GM12878 (cell line): ENCODE measurements at regions not wholly inside any gene's neighbourhood (a gene's known extent, or its start where the extent isn't known, plus 50 kb on each side); places are given as distances from the start of the nearest gene placed in this dataset.

Source experiments
- ATAC-seq: fragments of 200-7000 bp; cut with Tn5 transposase; 3 replicates; pipeline ENCODE4 v1.9.1; 2020; ENCODE audit warnings: mild to moderate bottlenecking, moderate library complexity
- BruUV-seq: library from RNA; stranded (reverse); fragments of 400-500 nt; replicated peaks from 2 replicates; lab custom pipeline; 2021; lab: Mats Ljungman, UMichigan
- CTCF ChIA-PET: fragments of 300-600 bp; sonication (Branson Sonifier 250); formaldehyde crosslinking; extraction: SDS; loops from one replicate; lab custom pipeline; 2021; ENCODE audit warnings: inconsistent platforms; lab: Yijun Ruan, JAX
- POLR2A ChIA-PET: fragments of 350-600 bp; formaldehyde crosslinking; extraction: SDS; loops from one replicate; lab custom pipeline; 2021; ENCODE audit warnings: inconsistent platforms; lab: Charles Lee
- RAD21 ChIA-PET: fragments of 300-600 bp; sonication (Branson Sonifier 250); formaldehyde crosslinking; loops from one replicate; lab custom pipeline; 2023; ENCODE audit warnings: antibody characterized with exemption; ENCODE audit not compliant: unreplicated experiment; lab: Charles Lee
- SMC1A ChIA-PET: fragments of 300-600 bp; sonication (Branson Sonifier 250); formaldehyde crosslinking; loops from one replicate; lab custom pipeline; 2023; ENCODE audit not compliant: unreplicated experiment, uncharacterized antibody; lab: Charles Lee
- DNase-seq: peaks from one replicate; pipeline ENCODE4 v3.0.0-alpha.2; 2011; ENCODE audit warnings: low read depth, low spot score
- FAIRE-seq: peaks from 3 replicates; lab custom pipeline; 2011; peaks lifted over from hg19 to GRCh38; lab: Jason Lieb, UNC
- H2AFZ ChIP-seq: 2 replicates; pipeline ENCODE4 v1.6.0; 2011; ENCODE audit warnings: low read depth, low read length, control low read depth; ENCODE audit not compliant: control insufficient read depth
- H3K27ac ChIP-seq: 2 replicates; pipeline ENCODE4 v1.5.1; 2011; ENCODE audit warnings: control low read depth; ENCODE audit not compliant: control insufficient read depth, insufficient read depth
- H3K27me3 ChIP-seq, 2 experiments: replicated peaks in 1 of 2; 2 replicates each; pipeline versions ENCODE4 v1.6.0 to v1.6.1; 2011; ENCODE audit warnings: low read length in 1 of 2; ENCODE audit not compliant: control insufficient read depth in 2 of 2, insufficient read depth in 2 of 2
- H3K36me3 ChIP-seq, 2 experiments: 2 replicates each; pipeline ENCODE4 v1.5.1; 2011; ENCODE audit warnings: low read length in 1 of 2; ENCODE audit not compliant: control insufficient read depth in 2 of 2, insufficient read depth in 2 of 2
- H3K4me1 ChIP-seq: 2 replicates; pipeline ENCODE4 v1.6.1; 2011; ENCODE audit warnings: mild to moderate bottlenecking, low read length, moderate library complexity, mixed read lengths; ENCODE audit not compliant: control insufficient read depth, insufficient read depth
- H3K4me2 ChIP-seq: 2 replicates; pipeline ENCODE4 v1.6.0; 2011; ENCODE audit warnings: control low read depth; ENCODE audit not compliant: control insufficient read depth, insufficient read depth
- H3K4me3 ChIP-seq: fragments of 200-600 bp; sonication (generic); 2 replicates; pipeline ENCODE4 v1.5.1; 2016
- H3K79me2 ChIP-seq: 2 replicates; pipeline ENCODE4 v1.6.0; 2011; ENCODE audit warnings: low read length; ENCODE audit not compliant: control insufficient read depth, insufficient read depth
- H3K9ac ChIP-seq: 2 replicates; pipeline ENCODE4 v1.8.0; 2011; ENCODE audit warnings: low read length, control low read depth, mixed read lengths; ENCODE audit not compliant: control insufficient read depth, insufficient read depth
- H3K9me3 ChIP-seq: replicated peaks from 3 replicates; pipeline ENCODE4 v1.5.1; 2011; ENCODE audit warnings: mild to moderate bottlenecking, low read length; ENCODE audit not compliant: control insufficient read depth, insufficient read depth
- H4K20me1 ChIP-seq: 2 replicates; pipeline ENCODE4 v1.6.0; 2011; ENCODE audit not compliant: control insufficient read depth, insufficient read depth
- CEBPB ChIP-seq, 2 experiments: fragments of 150-350 bp in 1 of 2; IDR thresholded peaks; 2 replicates each; pipeline ENCODE4 v1.6.1; 2012 to 2014; ENCODE audit warnings: low read depth in 2 of 2, low read length in 2 of 2, borderline replicate concordance in 1 of 2, inconsistent platforms in 1 of 2
- IRF4 ChIP-seq: IDR thresholded peaks from 2 replicates; pipeline ENCODE4 v1.6.1; 2011; ENCODE audit warnings: low read depth, low read length
- NRF1 ChIP-seq: conservative IDR thresholded peaks from 2 replicates; pipeline ENCODE4 v1.6.1; 2011; ENCODE audit warnings: mild to moderate bottlenecking, low read depth, low read length, improper control_type of control experiment
- WGBS: methylation state at CpG from one replicate; pipeline ENCODE4 v1.1.6; 2016; ENCODE audit warnings: low lambda C conversion rate; ENCODE audit not compliant: insufficient replicate concordance, insufficient coverage; ENCODE audit errors: missing lambda C conversion rate; 5-methylcytosine and 5-hydroxymethylcytosine counted together
- in situ Hi-C: fragments of 300-500 bp; cut with MboI; formaldehyde crosslinking; loops from 9 replicates; pipeline ENCODE4 v1.14.3; 2018; ENCODE audit warnings: mixed read lengths
- intact Hi-C: fragments of 100-400 bp; cut with micrococcal nuclease; formaldehyde crosslinking; loops from one replicate; pipeline ENCODE4 v1.14.2; 2022; ENCODE audit not compliant: unreplicated experiment
- TF ChIP-seq, protein P1 (sequence below): IDR thresholded peaks from 2 replicates; pipeline ENCODE4 v1.6.1; 2012; ENCODE audit warnings: low read depth, low read length, improper control_type of control experiment
- TF ChIP-seq, protein P2 (sequence below): fragments of 450-650 bp; IDR thresholded peaks from 2 replicates; pipeline ENCODE4 v1.6.1; 2017; ENCODE audit warnings: mild to moderate bottlenecking

DNA sequence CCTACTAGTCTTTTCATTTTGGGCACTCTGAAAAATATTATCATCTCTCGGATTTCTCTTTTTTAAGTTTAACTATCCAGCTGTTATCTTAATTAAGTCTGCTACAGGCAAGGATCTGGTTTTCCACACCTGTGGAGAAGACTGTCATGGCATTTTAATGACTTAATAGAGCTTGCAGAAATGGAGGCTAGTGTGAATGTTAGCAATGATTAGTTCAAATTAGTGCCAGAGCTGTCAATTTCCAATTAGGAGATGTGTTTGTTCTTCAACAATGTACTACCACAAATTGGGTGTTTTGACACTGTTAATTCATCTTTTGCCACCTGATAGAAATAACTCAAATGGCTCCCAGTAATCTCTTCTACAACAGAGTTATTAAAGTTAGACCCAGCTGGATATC, 2023.0 kb upstream of the CDH9 start (continued):
- TF ChIP-seq, protein P1, sequence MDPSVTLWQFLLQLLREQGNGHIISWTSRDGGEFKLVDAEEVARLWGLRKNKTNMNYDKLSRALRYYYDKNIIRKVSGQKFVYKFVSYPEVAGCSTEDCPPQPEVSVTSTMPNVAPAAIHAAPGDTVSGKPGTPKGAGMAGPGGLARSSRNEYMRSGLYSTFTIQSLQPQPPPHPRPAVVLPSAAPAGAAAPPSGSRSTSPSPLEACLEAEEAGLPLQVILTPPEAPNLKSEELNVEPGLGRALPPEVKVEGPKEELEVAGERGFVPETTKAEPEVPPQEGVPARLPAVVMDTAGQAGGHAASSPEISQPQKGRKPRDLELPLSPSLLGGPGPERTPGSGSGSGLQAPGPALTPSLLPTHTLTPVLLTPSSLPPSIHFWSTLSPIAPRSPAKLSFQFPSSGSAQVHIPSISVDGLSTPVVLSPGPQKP, result no peak
- TF ChIP-seq IRF4 (no peak), CEBPB (IDR thresholded peaks at IDR 0.05; ENCODE audit: borderline replicate concordance in 1 of 2, low read depth in 2 of 2, low read length in 2 of 2) (no peak)
- TF ChIP-seq, protein P2, sequence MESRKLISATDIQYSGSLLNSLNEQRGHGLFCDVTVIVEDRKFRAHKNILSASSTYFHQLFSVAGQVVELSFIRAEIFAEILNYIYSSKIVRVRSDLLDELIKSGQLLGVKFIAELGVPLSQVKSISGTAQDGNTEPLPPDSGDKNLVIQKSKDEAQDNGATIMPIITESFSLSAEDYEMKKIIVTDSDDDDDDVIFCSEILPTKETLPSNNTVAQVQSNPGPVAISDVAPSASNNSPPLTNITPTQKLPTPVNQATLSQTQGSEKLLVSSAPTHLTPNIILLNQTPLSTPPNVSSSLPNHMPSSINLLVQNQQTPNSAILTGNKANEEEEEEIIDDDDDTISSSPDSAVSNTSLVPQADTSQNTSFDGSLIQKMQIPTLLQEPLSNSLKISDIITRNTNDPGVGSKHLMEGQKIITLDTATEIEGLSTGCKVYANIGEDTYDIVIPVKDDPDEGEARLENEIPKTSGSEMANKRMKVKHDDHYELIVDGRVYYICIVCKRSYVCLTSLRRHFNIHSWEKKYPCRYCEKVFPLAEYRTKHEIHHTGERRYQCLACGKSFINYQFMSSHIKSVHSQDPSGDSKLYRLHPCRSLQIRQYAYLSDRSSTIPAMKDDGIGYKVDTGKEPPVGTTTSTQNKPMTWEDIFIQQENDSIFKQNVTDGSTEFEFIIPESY, result no peak

DNA sequence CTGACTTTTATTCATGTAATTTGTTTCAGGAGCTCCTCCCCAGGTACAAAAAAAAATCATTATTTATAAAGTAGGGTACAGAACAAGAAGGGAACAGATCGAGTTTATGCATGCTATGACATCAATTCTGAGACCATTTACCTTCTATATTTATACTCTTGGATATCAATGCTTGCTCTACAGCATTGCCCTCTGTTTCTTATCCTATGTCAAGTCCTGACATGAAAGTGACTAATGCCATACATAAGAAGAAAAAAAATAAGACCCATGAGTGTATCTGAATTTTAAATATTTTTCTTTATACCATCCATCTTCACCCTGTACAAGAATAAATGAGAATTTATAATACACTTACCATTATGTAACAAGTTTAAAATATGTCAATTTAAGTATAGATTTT, 2016.3 kb upstream of the CDH9 start:
- H3K4me2 ChIP-seq, result no peak overlapping the region
- ChIA-PET RAD21 (no interaction called here), CTCF (no interaction called here), SMC1A (no interaction called here), POLR2A (no interaction called here)
- intact Hi-C loops (no loop called here), in situ Hi-C loops (no loop called here)
- H3K79me2 ChIP-seq, result no peaks in the 10 kb centered on the region
- no peaks in the 10 kb centered on the region for H4K20me1 ChIP-seq
- no peak for FAIRE-seq
- no peaks in the 10 kb centered on the region for H3K9me3 ChIP-seq
- no peak for ATAC-seq
- WGBS, result 0% methylated on average over 1 of the region's 1 CpG
- no peak for TF ChIP-seq NRF1
- no peak overlapping the region for H3K27ac ChIP-seq
- no peaks in the 10 kb centered on the region for H3K4me1 ChIP-seq
- DNase-seq, result no peak
- H2AFZ ChIP-seq, result no peak overlapping the region
- H3K4me3 ChIP-seq, result no peak overlapping the region
- no peaks in the 10 kb centered on the region for H3K36me3 ChIP-seq
- no peaks in the 10 kb centered on the region for H3K27me3 ChIP-seq
- no peak overlapping the region for H3K9ac ChIP-seq
- BruUV-seq, result no TSS peak
